ENCODE measurements at regions not wholly inside any gene's neighbourhood (a gene's known extent, or its start where the extent isn't known, plus 50 kb on each side); places are given as distances from the start of the nearest gene placed in this dataset.

GRCh38 chr17:69909389-69909788 is 165.6 kb upstream of the KCNJ16 start:
- no peaks in the 10 kb centered on the region for H3K9me3 ChIP-seq
- no peaks in the 10 kb centered on the region for H3K27me3 ChIP-seq (replicated peaks in 1 of 7)
- TF ChIP-seq CTCF (IDR thresholded peaks at IDR 0.05 in 8 of 11, conservative IDR thresholded peaks at IDR 0.05 in 3 of 11) (no peak), POLR2AphosphoS5 (IDR thresholded peaks at IDR 0.05) (no peak), POLR2A (IDR thresholded peaks at IDR 0.05) (no peak)
- H3K4me3 ChIP-seq = no peak overlapping the region
- no peak overlapping the region for H3K27ac ChIP-seq
- intact Hi-C loops (cut with DNase I; ENCODE audit: low total_unique reads) = no loop called here
- DNase-seq = no peak
- no peaks in the 10 kb centered on the region for H3K36me3 ChIP-seq
- H3K4me1 ChIP-seq = no peaks in the 10 kb centered on the region

- WGBS, 5 donors = 68 to 81% (median 75%) methylated on average over 3 of the region's 3 CpGs
- Histone ChIP-seq H3K27me3 (replicated peaks in 1 of 7) (no peaks in the 10 kb centered on the region), H3K36me3 (no peaks in the 10 kb centered on the region), H3K27ac (no peak overlapping the region), H3K9me3 (no peaks in the 10 kb centered on the region), H3K4me1 (no peaks in the 10 kb centered on the region), H3K4me3 (no peak overlapping the region)
- TF ChIP-seq CTCF (IDR thresholded peaks at IDR 0.05 in 8 of 11, conservative IDR thresholded peaks at IDR 0.05 in 3 of 11) (no peak), POLR2A (IDR thresholded peaks at IDR 0.05) (no peak)
- intact Hi-C loops (cut with DNase I; ENCODE audit: low total_unique reads) = no loop called here
- no peak for DNase-seq
These were observed 162.2 kb upstream of the KCNJ16 start for GRCh38 chr17:69912805-69913204.

GRCh38 chr17:69913216-69913615 is 161.8 kb upstream of the KCNJ16 start:
- Histone ChIP-seq H3K4me3 (no peak overlapping the region), H3K9me3 (no peaks in the 10 kb centered on the region), H3K36me3 (no peaks in the 10 kb centered on the region), H3K27me3 (replicated peaks in 1 of 7) (no peaks in the 10 kb centered on the region), H3K27ac (no peak overlapping the region), H3K4me1 (no peaks in the 10 kb centered on the region)
- 75 to 88% (median 78%) methylated on average over 2 of the region's 2 CpGs for WGBS, 5 donors
- TF ChIP-seq POLR2A (IDR thresholded peaks at IDR 0.05) (no peak), POLR2AphosphoS5 (IDR thresholded peaks at IDR 0.05) (no peak), CTCF (IDR thresholded peaks at IDR 0.05 in 8 of 11, conservative IDR thresholded peaks at IDR 0.05 in 3 of 11) (no peak)
- intact Hi-C loops (cut with DNase I; ENCODE audit: low total_unique reads) = no loop called here
- DNase-seq = no peak

- TF ChIP-seq POLR2A (IDR thresholded peaks at IDR 0.05) (no peak), POLR2AphosphoS5 (IDR thresholded peaks at IDR 0.05) (no peak), CTCF (IDR thresholded peaks at IDR 0.05 in 8 of 11, conservative IDR thresholded peaks at IDR 0.05 in 3 of 11) (no peak)
- H3K27ac ChIP-seq = no peak overlapping the region
- no peaks in the 10 kb centered on the region for H3K36me3 ChIP-seq
- H3K4me3 ChIP-seq = no peak overlapping the region
- intact Hi-C loops (cut with DNase I; ENCODE audit: low total_unique reads) = no loop called here
- H3K4me1 ChIP-seq = no peaks in the 10 kb centered on the region
- H3K27me3 ChIP-seq (replicated peaks in 1 of 7) = no peaks in the 10 kb centered on the region
- no peaks in the 10 kb centered on the region for H3K9me3 ChIP-seq
- no peak for DNase-seq
- 69 to 91% (median 85%) methylated on average over 2 of the region's 2 CpGs for WGBS, 5 donors
These were observed 161.4 kb upstream of the KCNJ16 start for GRCh38 chr17:69913616-69914015.
